ENCODE measurements at regions not wholly inside any gene's neighbourhood (a gene's known extent, or its start where the extent isn't known, plus 50 kb on each side); places are given as distances from the start of the nearest gene placed in this dataset.
A peak's percentile ranks its signal among the peaks of the same experiment; 100 is the strongest.

GRCh38 chrX:104343428-104344129, 88.8 kb upstream of the ESX1 start:
- H3K9me3 Mint-ChIP-seq = peaks cover 0 to 1% (median 0%) of the 10 kb centered on the region in 8 donors
- peak; percentile 31 to 54 (median 44) for DNase-seq
- Histone ChIP-seq H3K9me3 (ENCODE audit: control insufficient read depth in 1 of 2, low read length in 2 of 2) (no peaks in the 10 kb centered on the region), H3K4me3 (ENCODE audit: low read length in 2 of 2) (no peak overlapping the region), H3K36me3 (ENCODE audit: insufficient read depth, low read length) (no peaks in the 10 kb centered on the region), H3K27ac (ENCODE audit: low read depth, low read length) (no peak overlapping the region), H3K4me1 (ENCODE audit: insufficient read depth, low read length) (no peaks in the 10 kb centered on the region), H3K27me3 (ENCODE audit: insufficient read depth, low read length) (no peaks in the 10 kb centered on the region)
- intact Hi-C loops (cut with micrococcal nuclease) = no loop called here
- H3K36me3 Mint-ChIP-seq = no peaks in the 10 kb centered on the region
- peak overlapping the region in 2 of 7 donors; percentile 7 to 78 for H3K27ac Mint-ChIP-seq
- H3K4me3 Mint-ChIP-seq = peak overlapping the region in 1 of 8 donors; percentile 9
- H3K4me1 Mint-ChIP-seq = peaks cover 0 to 6% (median 3%) of the 10 kb centered on the region in 4 donors
- peaks cover 4 to 9% of the 10 kb centered on the region in 2 donors for H3K27me3 Mint-ChIP-seq
- ChIA-PET CTCF (ENCODE audit: partially characterized antibody) (no interaction called here), POLR2A (ENCODE audit: partially characterized antibody) (interaction anchor here (0.6 kb wide), 1 partner anchor 186 kb away, joined by 3 read pairs; no protein-coding TSS in a partner anchor)

DNA sequence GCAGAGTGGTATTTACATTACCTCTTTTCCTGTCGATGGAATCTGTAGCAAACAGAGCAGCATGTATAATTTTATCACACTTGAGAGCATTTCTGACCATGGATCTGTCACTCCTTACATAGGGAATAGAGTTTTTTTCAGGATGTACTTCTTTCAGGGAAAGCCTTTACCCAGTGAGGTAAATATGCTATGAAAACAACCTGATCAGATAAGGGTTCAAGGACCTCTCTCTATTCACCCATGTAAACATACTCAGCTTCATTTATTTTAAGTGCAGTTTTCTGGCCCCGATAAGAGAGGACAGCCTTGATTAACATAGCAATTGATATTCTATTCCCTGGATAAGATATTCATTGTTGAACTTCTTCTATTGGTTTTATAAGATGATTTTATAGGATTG, 87.3 kb upstream of the ESX1 start:
- H3K27ac Mint-ChIP-seq = no peak overlapping the region
- Histone ChIP-seq H3K27ac (ENCODE audit: low read depth, low read length) (no peak overlapping the region), H3K27me3 (ENCODE audit: insufficient read depth, low read length) (no peaks in the 10 kb centered on the region), H3K36me3 (ENCODE audit: insufficient read depth, low read length) (no peaks in the 10 kb centered on the region), H3K4me3 (ENCODE audit: low read length in 2 of 2) (no peak overlapping the region), H3K9me3 (ENCODE audit: control insufficient read depth in 1 of 2, low read length in 2 of 2) (no peaks in the 10 kb centered on the region), H3K4me1 (ENCODE audit: insufficient read depth, low read length) (no peaks in the 10 kb centered on the region)
- CTCF ChIA-PET (ENCODE audit: partially characterized antibody) = no interaction called here
- POLR2A ChIA-PET (ENCODE audit: partially characterized antibody) = no interaction called here
- no peak overlapping the region for H3K4me3 Mint-ChIP-seq
- peaks cover 0 to 1% (median 0%) of the 10 kb centered on the region in 8 donors for H3K9me3 Mint-ChIP-seq
- peaks cover 4% of the 10 kb centered on the region in 2 donors for H3K27me3 Mint-ChIP-seq
- DNase-seq = no peak
- intact Hi-C loops (cut with micrococcal nuclease) = no loop called here
- no peaks in the 10 kb centered on the region for H3K36me3 Mint-ChIP-seq
- H3K4me1 Mint-ChIP-seq = peaks cover 0 to 6% (median 3%) of the 10 kb centered on the region in 4 donors

DNA sequence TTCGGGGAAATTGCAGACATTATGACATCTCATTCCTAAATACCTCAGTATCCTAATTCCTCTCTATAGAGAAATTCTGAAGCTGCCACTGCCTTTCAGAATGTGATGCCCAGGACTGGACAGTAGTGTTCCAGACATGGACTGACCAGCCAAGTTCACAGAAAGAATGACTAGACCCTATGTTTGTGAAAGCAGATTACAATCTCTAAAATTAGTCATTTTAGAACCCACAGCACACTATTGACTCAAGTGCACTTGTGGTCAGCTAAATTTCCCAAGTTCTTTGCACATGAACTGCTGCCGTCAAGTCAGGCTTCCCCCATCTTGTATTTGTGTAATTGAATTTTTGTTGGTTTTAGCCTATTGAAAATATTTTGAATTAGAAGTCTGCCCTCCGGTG, 81.0 kb upstream of the ESX1 start:
- H3K27ac Mint-ChIP-seq = no peak overlapping the region
- ChIA-PET POLR2A (ENCODE audit: partially characterized antibody) (no interaction called here), CTCF (ENCODE audit: partially characterized antibody) (no interaction called here)
- no peaks in the 10 kb centered on the region for H3K9me3 ChIP-seq (ENCODE audit: control insufficient read depth in 1 of 2, low read length in 2 of 2)
- intact Hi-C loops (cut with micrococcal nuclease) = no loop called here
- H3K36me3 Mint-ChIP-seq = no peaks in the 10 kb centered on the region
- no peaks in the 10 kb centered on the region for H3K36me3 ChIP-seq (ENCODE audit: insufficient read depth, low read length)
- no peak overlapping the region for H3K4me3 ChIP-seq (ENCODE audit: low read length in 2 of 2)
- H3K27ac ChIP-seq (ENCODE audit: low read depth, low read length) = no peak overlapping the region
- no peak for DNase-seq
- no peaks in the 10 kb centered on the region for H3K27me3 ChIP-seq (ENCODE audit: insufficient read depth, low read length)
- no peak overlapping the region for H3K4me3 Mint-ChIP-seq
- H3K4me1 ChIP-seq (ENCODE audit: insufficient read depth, low read length) = no peaks in the 10 kb centered on the region
- no peaks in the 10 kb centered on the region for H3K4me1 Mint-ChIP-seq
- no peaks in the 10 kb centered on the region for H3K9me3 Mint-ChIP-seq
- H3K27me3 Mint-ChIP-seq = peaks cover 2 to 3% of the 10 kb centered on the region in 2 donors

DNA sequence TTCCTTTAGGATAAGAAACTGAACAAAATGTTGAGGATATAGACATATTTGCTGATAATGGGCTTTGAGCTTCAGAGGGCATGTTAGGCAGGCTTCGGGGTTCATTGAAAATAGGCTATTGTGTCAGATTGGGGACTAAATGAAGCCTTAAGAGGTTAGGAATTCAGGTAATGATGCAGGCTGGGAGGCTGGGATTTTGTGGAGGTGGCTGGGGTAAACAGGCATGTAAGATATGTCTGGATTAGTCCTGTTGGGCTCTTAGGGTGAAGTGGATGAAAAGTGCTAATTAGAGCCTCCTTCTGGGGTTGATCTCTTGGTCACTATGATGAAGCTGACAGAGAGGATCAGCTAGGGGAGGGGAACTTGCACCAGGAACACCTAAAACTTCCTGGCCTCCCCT, 80.2 kb upstream of the ESX1 start:
- ChIA-PET POLR2A (ENCODE audit: partially characterized antibody) (no interaction called here), CTCF (ENCODE audit: partially characterized antibody) (no interaction called here)
- H3K36me3 Mint-ChIP-seq = no peaks in the 10 kb centered on the region
- H3K4me1 ChIP-seq (ENCODE audit: insufficient read depth, low read length) = no peaks in the 10 kb centered on the region
- no peak for DNase-seq
- peaks cover 2% of the 10 kb centered on the region in 2 donors for H3K27me3 Mint-ChIP-seq
- H3K27me3 ChIP-seq (ENCODE audit: insufficient read depth, low read length) = no peaks in the 10 kb centered on the region
- intact Hi-C loops (cut with micrococcal nuclease) = no loop called here
- H3K36me3 ChIP-seq (ENCODE audit: insufficient read depth, low read length) = no peaks in the 10 kb centered on the region
- H3K4me3 Mint-ChIP-seq = no peak overlapping the region
- H3K27ac ChIP-seq (ENCODE audit: low read depth, low read length) = no peak overlapping the region
- H3K9me3 Mint-ChIP-seq = no peaks in the 10 kb centered on the region
- H3K27ac Mint-ChIP-seq = no peak overlapping the region
- H3K4me3 ChIP-seq (ENCODE audit: low read length in 2 of 2) = no peak overlapping the region
- H3K9me3 ChIP-seq (ENCODE audit: control insufficient read depth in 1 of 2, low read length in 2 of 2) = no peaks in the 10 kb centered on the region
- no peaks in the 10 kb centered on the region for H3K4me1 Mint-ChIP-seq

DNA sequence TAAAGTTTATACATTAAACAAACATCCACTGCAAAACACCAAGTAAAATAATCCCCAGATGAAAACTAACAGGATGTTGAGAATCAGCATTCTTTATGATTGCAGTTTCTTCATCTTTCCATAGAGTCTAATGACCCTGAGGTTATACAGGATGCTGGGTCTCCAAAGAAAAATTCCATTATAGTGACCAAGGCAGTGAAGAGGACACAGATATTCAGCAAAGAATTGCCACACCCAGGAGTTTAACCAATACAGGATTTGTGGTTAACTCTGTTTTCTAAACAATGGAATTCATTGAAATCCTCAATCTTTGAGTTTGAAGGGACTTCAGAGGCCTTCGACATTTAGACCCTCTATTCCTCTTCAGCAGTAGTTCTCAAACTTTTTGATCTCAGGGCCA, 76.2 kb upstream of the ESX1 start:
- H3K27ac ChIP-seq (ENCODE audit: low read depth, low read length) = no peak overlapping the region
- H3K4me1 Mint-ChIP-seq = no peaks in the 10 kb centered on the region
- H3K27me3 ChIP-seq (ENCODE audit: insufficient read depth, low read length) = no peaks in the 10 kb centered on the region
- DNase-seq = no peak
- no peak overlapping the region for H3K27ac Mint-ChIP-seq
- peaks cover 3 to 4% of the 10 kb centered on the region in 2 donors for H3K27me3 Mint-ChIP-seq
- intact Hi-C loops (cut with micrococcal nuclease) = no loop called here
- no peak overlapping the region for H3K4me3 ChIP-seq (ENCODE audit: low read length in 2 of 2)
- no peaks in the 10 kb centered on the region for H3K36me3 ChIP-seq (ENCODE audit: insufficient read depth, low read length)
- H3K9me3 Mint-ChIP-seq = no peaks in the 10 kb centered on the region
- CTCF ChIA-PET (ENCODE audit: partially characterized antibody) = no interaction called here
- POLR2A ChIA-PET (ENCODE audit: partially characterized antibody) = no interaction called here
- no peaks in the 10 kb centered on the region for H3K4me1 ChIP-seq (ENCODE audit: insufficient read depth, low read length)
- no peak overlapping the region for H3K4me3 Mint-ChIP-seq
- H3K36me3 Mint-ChIP-seq = no peaks in the 10 kb centered on the region
- no peaks in the 10 kb centered on the region for H3K9me3 ChIP-seq (ENCODE audit: control insufficient read depth in 1 of 2, low read length in 2 of 2)

DNA sequence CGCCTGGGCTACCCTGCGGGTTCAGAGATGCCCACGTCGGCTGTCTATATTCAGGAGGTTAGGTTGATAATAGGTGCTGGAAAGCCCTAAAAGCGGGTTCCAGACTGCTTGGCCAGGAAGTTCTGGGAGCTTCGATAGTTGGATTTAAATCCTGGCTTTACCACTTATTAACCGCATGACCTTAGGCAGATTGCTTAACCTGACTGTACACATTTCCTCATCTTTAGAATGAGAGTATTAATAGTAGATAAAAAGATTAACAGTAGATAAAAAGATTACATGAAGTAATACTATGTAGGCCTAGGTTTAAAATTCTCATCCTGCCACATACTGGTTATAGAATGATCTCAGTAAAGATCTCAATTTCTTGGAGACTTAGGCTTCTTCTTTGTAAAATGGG, 75.0 kb upstream of the ESX1 start:
- Histone ChIP-seq H3K4me1 (ENCODE audit: insufficient read depth, low read length) (no peaks in the 10 kb centered on the region), H3K4me3 (ENCODE audit: low read length in 2 of 2) (no peak overlapping the region), H3K9me3 (ENCODE audit: control insufficient read depth in 1 of 2, low read length in 2 of 2) (no peaks in the 10 kb centered on the region), H3K27ac (ENCODE audit: low read depth, low read length) (no peak overlapping the region), H3K27me3 (ENCODE audit: insufficient read depth, low read length) (no peaks in the 10 kb centered on the region), H3K36me3 (ENCODE audit: insufficient read depth, low read length) (no peaks in the 10 kb centered on the region)
- CTCF ChIA-PET (ENCODE audit: partially characterized antibody) = no interaction called here
- H3K27me3 Mint-ChIP-seq = peaks cover 3 to 12% of the 10 kb centered on the region in 2 donors
- no peaks in the 10 kb centered on the region for H3K36me3 Mint-ChIP-seq
- DNase-seq = no peak
- intact Hi-C loops (cut with micrococcal nuclease) = no loop called here
- no peak overlapping the region for H3K4me3 Mint-ChIP-seq
- H3K27ac Mint-ChIP-seq = no peak overlapping the region
- H3K9me3 Mint-ChIP-seq = no peaks in the 10 kb centered on the region
- POLR2A ChIA-PET (ENCODE audit: partially characterized antibody) = no interaction called here
- H3K4me1 Mint-ChIP-seq = no peaks in the 10 kb centered on the region

GRCh38 chrX:104325213-104325585, 70.5 kb upstream of the ESX1 start:
- ChIA-PET CTCF (ENCODE audit: partially characterized antibody) (no interaction called here), POLR2A (ENCODE audit: partially characterized antibody) (no interaction called here)
- no peaks in the 10 kb centered on the region for H3K9me3 ChIP-seq (ENCODE audit: control insufficient read depth in 1 of 2, low read length in 2 of 2)
- H3K27ac ChIP-seq (ENCODE audit: low read depth, low read length) = no peak overlapping the region
- H3K27me3 Mint-ChIP-seq = peaks cover 3 to 12% of the 10 kb centered on the region in 2 donors
- H3K4me1 Mint-ChIP-seq = no peaks in the 10 kb centered on the region
- H3K4me1 ChIP-seq (ENCODE audit: insufficient read depth, low read length) = no peaks in the 10 kb centered on the region
- DNase-seq = no peak
- no peak overlapping the region for H3K27ac Mint-ChIP-seq
- no peaks in the 10 kb centered on the region for H3K36me3 Mint-ChIP-seq
- H3K27me3 ChIP-seq (ENCODE audit: insufficient read depth, low read length) = no peaks in the 10 kb centered on the region
- intact Hi-C loops (cut with micrococcal nuclease) = no loop called here
- peak overlapping the region in 1 of 8 donors; percentile 2 for H3K4me3 Mint-ChIP-seq
- no peak overlapping the region for H3K4me3 ChIP-seq (ENCODE audit: low read length in 2 of 2)
- H3K9me3 Mint-ChIP-seq = no peaks in the 10 kb centered on the region
- H3K36me3 ChIP-seq (ENCODE audit: insufficient read depth, low read length) = no peaks in the 10 kb centered on the region
